MM.1S (cell line): ENCODE measurements at regions not wholly inside any gene's neighbourhood (a gene's known extent, or its start where the extent isn't known, plus 50 kb on each side); places are given as distances from the start of the nearest gene placed in this dataset.

Source experiments
- CTCF ChIP-seq: fragments of 300-600 bp; sonication (generic); IDR thresholded peaks from 2 replicates; pipeline ENCODE4 v1.5.1; 2016; ENCODE audit warnings: antibody characterized with exemption, low read length, mixed read lengths
- EZH2 ChIP-seq: fragments of 300-600 bp; sonication (generic); optimal IDR thresholded peaks from 2 replicates; pipeline ENCODE3; 2017; ENCODE audit warnings: low read depth, mild to moderate bottlenecking, antibody characterized with exemption, low read length, mixed read lengths

GRCh38 chr13:44141725-44142539, 231.7 kb upstream of the SERP2 start:
- TF ChIP-seq CTCF (no peak), EZH2 (no peak)
